SK-N-SH treated with all-trans-retinoic acid at 6 μM for 48 hours (cell line): ENCODE measurements at regions not wholly inside any gene's neighbourhood (a gene's known extent, or its start where the extent isn't known, plus 50 kb on each side); places are given as distances from the start of the nearest gene placed in this dataset.

Experiments used
- ARNTL ChIP-seq: fragments of 450-650 bp; formaldehyde crosslinking; IDR thresholded peaks from 2 replicates; pipeline ENCODE4 v1.5.0; 2020; ENCODE audit warnings: low read depth, mild to moderate bottlenecking, moderate library complexity, borderline replicate concordance
- BACH2 ChIP-seq: fragments of 250-450 bp; sonication (Bioruptor Pico); IDR thresholded peaks from 2 replicates; pipeline ENCODE4 v1.9.0; 2021; ENCODE audit warnings: mild to moderate bottlenecking, borderline replicate concordance
- ESRRG ChIP-seq: fragments of 250-450 bp; sonication (Bioruptor Pico); IDR thresholded peaks from 2 replicates; pipeline ENCODE4 v1.6.1; 2021; ENCODE audit warnings: mild to moderate bottlenecking
- RARB ChIP-seq: fragments of 250-450 bp; sonication (Bioruptor Pico); IDR thresholded peaks from 2 replicates; pipeline ENCODE4 v1.8.0; 2021; ENCODE audit warnings: mild to moderate bottlenecking, moderate library complexity
- TOX ChIP-seq: fragments of 250-450 bp; sonication (Bioruptor Pico); IDR thresholded peaks from 2 replicates; pipeline ENCODE4 v1.8.0; 2021; ENCODE audit warnings: mild to moderate bottlenecking, moderate library complexity, borderline replicate concordance
- ZFP30 ChIP-seq: fragments of 450-650 bp; formaldehyde crosslinking; IDR thresholded peaks from 2 replicates; pipeline ENCODE4 v1.5.0; 2022; ENCODE audit warnings: mild to moderate bottlenecking, moderate library complexity
- ZNF565 ChIP-seq: fragments of 450-650 bp; formaldehyde crosslinking; conservative IDR thresholded peaks from 2 replicates; pipeline ENCODE4 v1.5.0; 2020; ENCODE audit warnings: low read depth, mild to moderate bottlenecking, moderate library complexity
- TF ChIP-seq, protein P1 (sequence below): fragments of 250-450 bp; sonication (Bioruptor Pico); IDR thresholded peaks from 2 replicates; pipeline ENCODE4 v1.8.0; 2020; ENCODE audit warnings: mild to moderate bottlenecking, moderate library complexity, borderline replicate concordance
- TF ChIP-seq, protein P2 (sequence below): fragments of 250-450 bp; sonication (Bioruptor Pico); IDR thresholded peaks from 2 replicates; pipeline ENCODE4 v1.5.1; 2020; ENCODE audit warnings: low read depth, mild to moderate bottlenecking, moderate library complexity

DNA sequence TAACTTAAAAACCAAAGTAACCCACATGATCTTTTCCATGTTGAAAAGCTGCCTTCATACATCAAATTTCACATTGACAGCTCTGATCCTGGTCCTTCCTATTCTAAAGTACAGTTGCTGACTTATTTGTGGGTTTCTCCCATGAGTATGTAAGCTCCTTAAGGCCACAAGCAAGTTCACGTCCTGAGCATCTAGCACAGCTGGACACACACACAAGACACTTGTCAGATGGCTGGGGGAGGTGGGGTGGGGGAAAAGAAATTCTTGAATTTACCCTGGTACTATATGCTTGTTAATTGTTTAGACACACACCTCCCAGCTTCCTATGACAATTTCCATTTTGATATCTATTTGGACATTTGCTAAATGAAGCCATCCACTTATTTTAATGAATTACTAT lies 162.8 kb downstream of the ZIC5 start:
- TF ChIP-seq, protein P1, sequence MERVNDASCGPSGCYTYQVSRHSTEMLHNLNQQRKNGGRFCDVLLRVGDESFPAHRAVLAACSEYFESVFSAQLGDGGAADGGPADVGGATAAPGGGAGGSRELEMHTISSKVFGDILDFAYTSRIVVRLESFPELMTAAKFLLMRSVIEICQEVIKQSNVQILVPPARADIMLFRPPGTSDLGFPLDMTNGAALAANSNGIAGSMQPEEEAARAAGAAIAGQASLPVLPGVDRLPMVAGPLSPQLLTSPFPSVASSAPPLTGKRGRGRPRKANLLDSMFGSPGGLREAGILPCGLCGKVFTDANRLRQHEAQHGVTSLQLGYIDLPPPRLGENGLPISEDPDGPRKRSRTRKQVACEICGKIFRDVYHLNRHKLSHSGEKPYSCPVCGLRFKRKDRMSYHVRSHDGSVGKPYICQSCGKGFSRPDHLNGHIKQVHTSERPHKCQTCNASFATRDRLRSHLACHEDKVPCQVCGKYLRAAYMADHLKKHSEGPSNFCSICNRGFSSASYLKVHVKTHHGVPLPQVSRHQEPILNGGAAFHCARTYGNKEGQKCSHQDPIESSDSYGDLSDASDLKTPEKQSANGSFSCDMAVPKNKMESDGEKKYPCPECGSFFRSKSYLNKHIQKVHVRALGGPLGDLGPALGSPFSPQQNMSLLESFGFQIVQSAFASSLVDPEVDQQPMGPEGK (CRISPR knock-in tag) = no peak
- TF ChIP-seq ESRRG (CRISPR knock-in tag) = no peak
- TF ChIP-seq TOX (CRISPR knock-in tag) = no peak
- no peak for TF ChIP-seq ZFP30 (CRISPR knock-in tag)
- TF ChIP-seq, protein P2, sequence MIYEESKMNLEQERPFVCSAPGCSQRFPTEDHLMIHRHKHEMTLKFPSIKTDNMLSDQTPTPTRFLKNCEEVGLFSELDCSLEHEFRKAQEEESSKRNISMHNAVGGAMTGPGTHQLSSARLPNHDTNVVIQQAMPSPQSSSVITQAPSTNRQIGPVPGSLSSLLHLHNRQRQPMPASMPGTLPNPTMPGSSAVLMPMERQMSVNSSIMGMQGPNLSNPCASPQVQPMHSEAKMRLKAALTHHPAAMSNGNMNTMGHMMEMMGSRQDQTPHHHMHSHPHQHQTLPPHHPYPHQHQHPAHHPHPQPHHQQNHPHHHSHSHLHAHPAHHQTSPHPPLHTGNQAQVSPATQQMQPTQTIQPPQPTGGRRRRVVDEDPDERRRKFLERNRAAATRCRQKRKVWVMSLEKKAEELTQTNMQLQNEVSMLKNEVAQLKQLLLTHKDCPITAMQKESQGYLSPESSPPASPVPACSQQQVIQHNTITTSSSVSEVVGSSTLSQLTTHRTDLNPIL (CRISPR knock-in tag) = no peak
- TF ChIP-seq ARNTL = no peak
- no peak for TF ChIP-seq BACH2 (CRISPR knock-in tag)
- no peak for TF ChIP-seq ZNF565
- no peak for TF ChIP-seq RARB (CRISPR knock-in tag)
